K562 (cell line): ENCODE measurements at regions not wholly inside any gene's neighbourhood (a gene's known extent, or its start where the extent isn't known, plus 50 kb on each side); places are given as distances from the start of the nearest gene placed in this dataset.

Source experiments
- BCOR ChIP-seq: fragments of 450-650 bp; IDR thresholded peaks from 2 replicates; pipeline ENCODE4 v1.6.1; 2016
- GABPB1 ChIP-seq: sonication (generic); formaldehyde crosslinking; IDR thresholded peaks from 2 replicates; pipeline ENCODE4 v1.8.0; 2022; ENCODE audit warnings: mild to moderate bottlenecking, missing genetic modification reagents
- MXI1 ChIP-seq: IDR thresholded peaks from 2 replicates; pipeline ENCODE4 v1.6.1; 2011; ENCODE audit warnings: low read depth, mild to moderate bottlenecking, improper control_type of control experiment, low read length
- SIN3B ChIP-seq: fragments of 450-650 bp; IDR thresholded peaks from 2 replicates; pipeline ENCODE4 v1.6.1; 2017; ENCODE audit warnings: low read depth, mild to moderate bottlenecking, moderate library complexity
- SIRT6 ChIP-seq: IDR thresholded peaks from one replicate; pipeline ENCODE4 v1.6.1; 2012; ENCODE audit warnings: low read depth, mild to moderate bottlenecking, control low read depth, inconsistent platforms, low read length, moderate library complexity
- ZNF644 ChIP-seq: fragments of 200-800 bp; sonication (Bioruptor generic); IDR thresholded peaks from 2 replicates; pipeline ENCODE4 v1.6.1; 2016; ENCODE audit warnings: low read depth, missing genetic modification characterization, missing compliant biosample characterization
- TF ChIP-seq, protein P1 (sequence below), 2 experiments: fragments of 450-650 bp in 1 of 2; sonication (generic) in 1 of 2; formaldehyde crosslinking in 1 of 2; IDR thresholded peaks in 1 of 2; conservative IDR thresholded peaks in 1 of 2; 2 replicates each; pipeline versions ENCODE4 v1.6.1 to v1.8.1; 2016 to 2023; ENCODE audit warnings: mild to moderate bottlenecking in 2 of 2, moderate library complexity in 2 of 2, inconsistent platforms in 1 of 2, missing genetic modification reagents in 1 of 2
- TF ChIP-seq, protein P2 (sequence below): fragments of 250-450 bp; sonication (Bioruptor Pico); IDR thresholded peaks from 2 replicates; pipeline ENCODE4 v1.8.0; 2022; ENCODE audit warnings: moderate library complexity, mild to moderate bottlenecking, inconsistent platforms

DNA sequence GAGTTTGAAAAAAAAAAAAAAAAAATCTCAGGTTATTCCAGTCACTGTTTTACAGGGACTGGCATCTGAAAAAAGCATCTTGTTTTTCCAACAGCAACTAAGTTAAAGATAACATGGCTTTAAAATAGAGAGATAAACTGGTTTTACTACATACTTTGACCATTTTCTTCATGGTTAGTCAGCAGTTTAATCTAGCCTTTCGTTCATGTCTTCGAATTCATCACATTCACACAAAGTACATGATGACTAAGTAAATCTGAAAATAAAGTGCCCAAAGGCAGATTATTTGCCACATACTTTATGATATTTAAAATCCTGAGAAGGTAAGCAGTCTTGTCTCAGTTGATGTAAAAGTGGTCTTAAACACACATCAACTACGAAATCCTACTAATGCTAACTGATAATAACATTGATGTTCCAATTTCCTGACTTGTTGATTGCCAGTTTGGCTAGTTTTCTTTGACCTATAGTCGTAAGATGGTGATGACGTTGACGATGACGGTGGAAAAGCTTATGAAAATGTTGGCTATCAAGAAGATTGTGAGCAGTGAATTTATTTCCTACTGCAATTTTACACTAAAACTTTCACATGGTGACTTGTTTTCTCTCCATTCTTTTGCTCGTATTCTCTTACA lies 540.5 kb upstream of the BOD1L1 start:
- TF ChIP-seq BCOR (no peak), GABPB1 (CRISPR knock-in tag) (no peak), SIN3B (no peak), ZNF644 (tag) (no peak), SIRT6 (no peak), MXI1 (no peak)
- TF ChIP-seq, protein P1, sequence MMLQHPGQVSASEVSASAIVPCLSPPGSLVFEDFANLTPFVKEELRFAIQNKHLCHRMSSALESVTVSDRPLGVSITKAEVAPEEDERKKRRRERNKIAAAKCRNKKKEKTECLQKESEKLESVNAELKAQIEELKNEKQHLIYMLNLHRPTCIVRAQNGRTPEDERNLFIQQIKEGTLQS (IDR thresholded peaks at IDR 0.05): no peak
- TF ChIP-seq, protein P1 (CRISPR knock-in tag; conservative IDR thresholded peaks at IDR 0.05): no peak
- TF ChIP-seq, protein P2, sequence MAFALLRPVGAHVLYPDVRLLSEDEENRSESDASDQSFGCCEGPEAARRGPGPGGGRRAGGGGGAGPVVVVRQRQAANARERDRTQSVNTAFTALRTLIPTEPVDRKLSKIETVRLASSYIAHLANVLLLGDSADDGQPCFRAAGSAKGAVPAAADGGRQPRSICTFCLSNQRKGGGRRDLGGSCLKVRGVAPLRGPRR: no peak
